Stimulated activated naive CD4-positive, alpha-beta T cell (primary cell): ENCODE measurements at regions not wholly inside any gene's neighbourhood (a gene's known extent, or its start where the extent isn't known, plus 50 kb on each side); places are given as distances from the start of the nearest gene placed in this dataset.
"Not testable (repeated sequence)": the region's sequence is repeated elsewhere in the genome, so short reads cannot be mapped to it uniquely, and the experiment has no call there.

Source experiments
- DNase-seq, 6 experiments: peaks; one replicate each; lab custom pipeline; 2025; lab: John Stamatoyannopoulos, UW

GRCh38 chr3:166829896-166830295 is 550.2 kb downstream of the ZBBX start:
- DNase-seq: no peak

GRCh38 chr3:166818464-166818863 is 561.6 kb downstream of the ZBBX start:
- DNase-seq: no peak

GRCh38 chr3:166817269-166817668 is 562.8 kb downstream of the ZBBX start:
- DNase-seq: not testable (repeated sequence)

- no peak for DNase-seq
Observed at GRCh38 chr3:166810741-166811445, 569.2 kb downstream of the ZBBX start.

- no peak for DNase-seq
Observed at GRCh38 chr3:166809520-166809919, 570.6 kb downstream of the ZBBX start.

- DNase-seq: no peak
Observed at GRCh38 chr3:166788936-166789335, 591.2 kb downstream of the ZBBX start.

GRCh38 chr3:166785876-166786275 is 594.2 kb downstream of the ZBBX start:
- DNase-seq: no peak

GRCh38 chr3:166783206-166783605 is 596.9 kb downstream of the ZBBX start:
- no peak for DNase-seq

GRCh38 chr3:166764698-166765318 is 615.3 kb downstream of the ZBBX start:
- DNase-seq: no peak

GRCh38 chr3:166759736-166760513 is 620.2 kb downstream of the ZBBX start:
- no peak for DNase-seq

GRCh38 chr3:166752214-166752613 is 627.9 kb downstream of the ZBBX start:
- DNase-seq: no peak

- no peak for DNase-seq
Observed at GRCh38 chr3:166743481-166744134, 636.5 kb downstream of the ZBBX start.

- DNase-seq: no peak
Observed at GRCh38 chr3:166734734-166735133, 645.4 kb downstream of the ZBBX start.

GRCh38 chr3:166731701-166732100 is 648.4 kb downstream of the ZBBX start:
- DNase-seq: no peak

- DNase-seq: no peak
Observed at GRCh38 chr3:166721466-166721865, 658.6 kb downstream of the ZBBX start.

GRCh38 chr3:166714206-166714605 is 665.9 kb downstream of the ZBBX start:
- DNase-seq: no peak

GRCh38 chr3:166713787-166714186 is 666.3 kb downstream of the ZBBX start:
- no peak for DNase-seq

- no peak for DNase-seq
Observed at GRCh38 chr3:166706094-166706493, 674.0 kb downstream of the ZBBX start.

GRCh38 chr3:166697495-166697894 is 682.6 kb downstream of the ZBBX start:
- no peak for DNase-seq

GRCh38 chr3:166696103-166696502 is 684.0 kb downstream of the ZBBX start:
- no peak for DNase-seq

- DNase-seq: no peak
Observed at GRCh38 chr3:166688665-166689064, 691.4 kb downstream of the ZBBX start.

- no peak for DNase-seq
Observed at GRCh38 chr3:166685246-166685645, 694.9 kb downstream of the ZBBX start.

GRCh38 chr3:166684077-166684476 is 696.0 kb downstream of the ZBBX start:
- not testable (repeated sequence) for DNase-seq
